H54 (cell line): ENCODE measurements at regions not wholly inside any gene's neighbourhood (a gene's known extent, or its start where the extent isn't known, plus 50 kb on each side); places are given as distances from the start of the nearest gene placed in this dataset.

ENCODE experiments used
- DNase-seq: peaks from one replicate; pipeline ENCODE4 v3.0.0; 2011; ENCODE audit warnings: low spot score, mixed read lengths; ENCODE audit not compliant: insufficient read length
- FAIRE-seq: peaks from 3 replicates; lab custom pipeline; 2011; peaks lifted over from hg19 to GRCh38; lab: Jason Lieb, UNC
- POLR2A ChIP-seq: IDR thresholded peaks from 2 replicates; pipeline ENCODE4 v1.6.1; 2011; ENCODE audit warnings: low read depth, mild to moderate bottlenecking, low read length

DNA sequence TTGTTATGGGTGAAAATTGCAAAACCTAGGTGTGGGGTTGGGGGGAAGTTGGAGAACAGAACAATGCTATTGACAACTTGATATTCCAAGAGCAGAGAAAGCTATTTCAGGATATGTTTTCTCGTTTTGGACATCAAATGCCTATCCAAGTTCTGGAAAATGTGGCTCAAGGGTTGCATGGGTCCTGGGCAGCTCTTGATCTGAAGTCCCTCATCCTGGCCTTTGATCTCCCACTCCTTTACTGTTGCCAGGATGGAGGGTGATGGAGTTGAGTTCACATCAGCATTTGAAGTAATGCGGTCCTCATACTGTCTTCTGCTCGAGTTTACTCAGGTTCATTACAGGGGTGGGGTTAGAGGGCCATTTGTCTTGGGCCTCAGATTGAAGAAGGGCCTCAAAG, 76.9 kb upstream of the RPS23 start:
- FAIRE-seq (no peak), DNase-seq (no peak)
- no peak for TF ChIP-seq POLR2A

GRCh38 chr5:82354543-82354942, 76.4 kb upstream of the RPS23 start:
- DNase-seq: no peak
- TF ChIP-seq POLR2A: no peak
- no peak for FAIRE-seq

DNA sequence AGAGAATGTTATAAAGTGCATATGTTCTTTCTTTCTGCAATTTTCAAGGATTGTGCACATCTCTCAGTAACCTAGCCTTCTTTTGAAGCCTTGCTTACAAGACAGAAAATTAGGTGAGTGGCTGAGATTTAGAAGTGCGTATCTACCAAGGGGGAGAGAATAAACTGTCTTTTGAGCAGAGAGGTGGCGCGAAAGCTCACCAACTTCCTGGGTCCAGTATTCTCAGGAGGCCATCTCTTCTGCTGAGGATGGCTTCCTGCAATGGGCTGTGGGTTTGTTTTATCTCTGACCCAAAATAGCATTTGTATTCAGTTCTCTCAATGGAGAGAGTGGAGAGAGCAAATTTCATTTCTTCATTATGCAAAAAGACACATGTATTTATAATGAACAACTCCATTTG, 75.4 kb upstream of the RPS23 start:
- no peak for FAIRE-seq
- no peak for DNase-seq
- TF ChIP-seq POLR2A: no peak

DNA sequence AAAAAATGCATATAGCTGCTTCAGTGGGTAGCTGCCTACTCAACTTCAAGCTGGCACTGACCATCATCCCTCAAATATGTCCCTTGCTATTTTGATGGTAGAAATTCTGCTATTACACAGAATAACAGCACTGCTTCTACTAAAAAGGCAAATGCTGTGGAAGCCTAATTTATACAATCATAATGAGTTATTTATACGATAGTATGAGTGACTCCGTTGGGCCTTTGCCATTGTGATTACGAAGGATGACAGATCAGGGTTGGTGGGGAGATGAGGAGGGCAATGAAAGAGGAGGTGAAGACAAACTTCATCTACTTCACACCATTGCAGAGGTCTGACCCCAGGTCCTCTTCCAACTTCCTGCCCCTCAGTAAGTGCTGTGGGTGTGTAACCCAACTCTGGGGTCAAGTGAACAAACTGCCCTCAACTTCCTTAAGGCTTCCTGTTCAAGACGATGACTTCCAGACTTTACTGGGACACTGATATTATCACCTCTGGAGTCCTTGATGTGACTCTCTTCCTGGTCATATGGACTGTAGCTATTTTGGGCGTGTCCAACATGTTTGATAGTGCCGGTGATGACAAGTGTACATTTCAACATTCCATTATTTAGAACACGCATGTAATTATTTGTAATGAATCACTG, 74.1 kb upstream of the RPS23 start:
- no peak for TF ChIP-seq POLR2A
- DNase-seq (no peak), FAIRE-seq (no peak)

- DNase-seq (peak; percentile 35), FAIRE-seq (no peak)
- TF ChIP-seq POLR2A: no peak
Measured at GRCh38 chr5:82351754-82352145, 73.6 kb upstream of the RPS23 start.

GRCh38 chr5:82351297-82351696, 73.1 kb upstream of the RPS23 start:
- TF ChIP-seq POLR2A: no peak
- DNase-seq: no peak
- no peak for FAIRE-seq

DNA sequence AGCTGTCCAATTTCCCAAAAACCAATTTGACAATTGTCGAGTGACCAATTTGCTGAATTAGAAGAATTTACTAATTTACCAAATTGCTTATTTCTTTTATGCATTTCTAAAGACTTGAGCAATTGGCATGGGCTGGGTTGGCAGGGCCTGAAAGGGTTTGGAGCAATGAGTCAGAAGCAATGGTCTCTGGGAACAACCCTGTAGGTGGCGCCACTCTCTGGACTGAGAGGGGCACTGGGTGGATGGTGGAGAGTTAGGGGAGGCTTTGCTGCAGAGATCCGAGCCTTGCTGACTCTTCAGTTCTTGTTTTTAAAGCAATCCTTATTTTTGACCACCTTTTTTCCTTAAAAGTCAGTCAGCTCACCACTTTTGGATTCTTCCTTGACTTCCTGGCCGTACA, 71.5 kb upstream of the RPS23 start:
- DNase-seq (peak; percentile 35), FAIRE-seq (no peak)
- TF ChIP-seq POLR2A: no peak

GRCh38 chr5:82348784-82349425, 70.8 kb upstream of the RPS23 start:
- no peak for FAIRE-seq
- no peak for DNase-seq
- no peak for TF ChIP-seq POLR2A

DNA sequence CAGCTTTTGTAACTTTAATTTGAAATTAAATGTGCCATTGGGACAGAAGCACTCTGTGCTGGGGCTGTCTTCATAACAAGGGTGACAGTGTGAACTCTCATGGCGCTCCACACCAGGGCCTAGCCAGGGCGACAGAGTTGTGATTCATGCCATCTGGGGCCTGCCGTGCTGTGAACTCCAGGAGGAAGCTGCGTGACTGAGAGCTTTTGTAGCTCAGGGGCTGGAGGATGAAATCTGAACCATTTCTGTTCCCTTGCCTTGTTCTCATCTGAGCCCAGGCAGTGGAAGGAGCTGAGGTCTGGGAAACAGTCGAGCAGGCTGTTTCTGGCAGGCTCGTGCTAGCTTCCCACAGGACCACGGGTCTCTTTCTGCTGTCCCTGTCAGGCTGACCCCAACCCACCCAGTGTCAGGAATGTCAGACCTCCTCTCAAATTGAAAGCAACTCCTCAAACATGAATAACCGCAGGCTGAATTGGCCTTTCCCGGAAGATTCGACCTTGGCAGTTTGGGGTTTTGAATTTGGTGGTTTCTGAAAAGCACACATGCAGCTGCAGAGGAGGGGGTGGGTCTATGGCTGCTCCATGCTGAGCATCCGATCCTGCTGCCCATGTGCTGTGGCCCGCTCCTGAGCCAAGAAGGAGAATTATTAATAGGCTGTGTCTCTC, 69.2 kb upstream of the RPS23 start:
- no peak for DNase-seq
- TF ChIP-seq POLR2A: no peak
- no peak for FAIRE-seq

GRCh38 chr5:82346399-82347165, 68.4 kb upstream of the RPS23 start:
- FAIRE-seq (no peak), DNase-seq (no peak)
- no peak for TF ChIP-seq POLR2A

- FAIRE-seq (no peak), DNase-seq (no peak)
- no peak for TF ChIP-seq POLR2A
Measured at GRCh38 chr5:82345108-82345507, 67.0 kb upstream of the RPS23 start.

DNA sequence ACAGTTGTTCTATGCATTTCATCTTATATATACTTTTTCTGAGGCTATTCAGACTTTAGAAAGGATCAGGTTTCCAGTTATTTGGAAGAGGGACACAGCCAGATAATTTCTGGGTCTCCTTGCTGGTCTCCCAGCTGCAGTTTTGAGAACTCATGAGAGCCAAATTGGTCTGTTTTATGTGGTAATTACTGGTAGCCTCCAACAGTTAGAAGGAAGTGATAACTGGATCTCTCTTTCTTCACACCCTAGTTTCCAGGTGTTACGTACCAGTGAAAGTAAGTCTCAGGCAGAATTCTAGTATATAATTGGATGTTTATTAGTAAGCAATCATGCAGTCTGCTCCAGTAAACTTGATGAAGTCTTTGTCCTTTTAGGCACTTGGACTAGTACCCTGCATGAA, 63.2 kb upstream of the RPS23 start:
- FAIRE-seq (no peak), DNase-seq (no peak)
- no peak for TF ChIP-seq POLR2A

DNA sequence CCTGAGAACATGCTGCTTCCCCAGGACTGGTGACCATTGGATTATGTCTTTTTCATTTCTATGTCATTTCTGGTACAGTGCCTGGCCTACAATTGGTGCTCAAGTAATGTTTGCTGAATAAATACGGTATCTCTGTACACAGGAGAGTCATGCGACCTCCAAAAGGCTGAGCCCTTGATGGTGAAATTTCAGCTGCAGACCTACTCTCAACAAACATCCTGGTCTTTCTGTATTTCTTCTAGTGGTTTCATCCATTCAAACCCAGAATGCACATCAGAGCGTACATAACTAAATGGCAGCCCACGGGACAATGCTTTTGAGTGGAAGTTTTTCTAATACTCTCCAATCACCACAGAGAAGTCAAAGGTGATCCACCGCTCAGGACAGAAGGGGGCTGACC, 62.6 kb upstream of the RPS23 start:
- FAIRE-seq (no peak), DNase-seq (no peak)
- no peak for TF ChIP-seq POLR2A

GRCh38 chr5:82339792-82340191, 61.6 kb upstream of the RPS23 start:
- no peak for DNase-seq
- no peak for TF ChIP-seq POLR2A
- no peak for FAIRE-seq
